Omental fat pad (tissue), 3 donors: ENCODE measurements at regions not wholly inside any gene's neighbourhood (a gene's known extent, or its start where the extent isn't known, plus 50 kb on each side); places are given as distances from the start of the nearest gene placed in this dataset.
"Not testable (repeated sequence)": the region's sequence is repeated elsewhere in the genome, so short reads cannot be mapped to it uniquely, and the experiment has no call there.

ENCODE experiments used
- ATAC-seq: fragments of 150-250 bp; one replicate; pipeline ENCODE4 v1.9.1; 2016; ENCODE audit warnings: mild to moderate bottlenecking, moderate library complexity; ENCODE audit not compliant: low FRiP score
- DNase-seq: peaks from one replicate; pipeline ENCODE4 v3.0.0-alpha.2; 2019; ENCODE audit warnings: low spot score
- TF ChIP-seq, protein P1 (sequence below), 3 donors: fragments of 450-650 bp; IDR thresholded peaks; one replicate each; pipeline ENCODE4 v1.5.1; 2016 to 2017; ENCODE audit warnings: antibody characterized with exemption in 3 of 3, mild to moderate bottlenecking in 3 of 3, moderate library complexity in 2 of 3

DNA sequence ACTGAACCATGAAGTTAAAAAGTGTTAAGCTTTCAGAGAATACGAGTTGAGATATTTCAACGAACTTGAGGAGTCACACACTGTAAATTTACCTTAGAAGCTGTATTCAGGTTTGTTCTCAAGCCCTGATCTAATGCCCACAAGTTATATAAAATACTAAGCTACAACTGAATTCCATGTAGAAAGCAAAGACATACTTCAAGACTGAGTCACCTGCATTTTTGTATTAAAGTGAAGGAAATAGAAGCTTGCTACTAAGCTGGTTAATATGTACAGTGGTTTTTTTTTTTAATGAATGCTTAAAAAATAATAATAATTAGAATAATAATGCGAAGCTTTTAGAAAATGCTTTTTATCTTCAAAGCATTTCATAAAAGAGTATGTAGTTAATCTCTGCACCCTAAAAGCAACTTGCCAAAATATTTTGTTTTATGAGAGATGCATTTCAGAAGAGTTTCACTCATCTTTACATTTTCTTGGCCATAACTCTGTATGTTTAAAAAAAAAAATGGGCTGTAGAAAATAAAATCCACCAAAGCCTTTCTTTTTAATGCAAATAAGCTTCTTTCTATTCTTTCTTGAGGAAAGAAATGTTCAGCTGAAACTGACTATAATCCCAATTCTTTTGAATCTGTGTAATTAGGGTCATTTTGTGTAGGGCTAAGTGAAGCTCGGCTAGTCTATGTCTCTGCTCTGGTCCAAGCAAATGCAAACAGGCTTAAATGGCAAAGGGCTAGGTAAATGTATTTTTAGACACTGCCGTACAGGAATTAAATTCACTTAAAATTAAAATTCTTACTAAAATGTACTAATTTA lies 1047.5 kb upstream of the FLRT2 start:
- TF ChIP-seq, protein P1, sequence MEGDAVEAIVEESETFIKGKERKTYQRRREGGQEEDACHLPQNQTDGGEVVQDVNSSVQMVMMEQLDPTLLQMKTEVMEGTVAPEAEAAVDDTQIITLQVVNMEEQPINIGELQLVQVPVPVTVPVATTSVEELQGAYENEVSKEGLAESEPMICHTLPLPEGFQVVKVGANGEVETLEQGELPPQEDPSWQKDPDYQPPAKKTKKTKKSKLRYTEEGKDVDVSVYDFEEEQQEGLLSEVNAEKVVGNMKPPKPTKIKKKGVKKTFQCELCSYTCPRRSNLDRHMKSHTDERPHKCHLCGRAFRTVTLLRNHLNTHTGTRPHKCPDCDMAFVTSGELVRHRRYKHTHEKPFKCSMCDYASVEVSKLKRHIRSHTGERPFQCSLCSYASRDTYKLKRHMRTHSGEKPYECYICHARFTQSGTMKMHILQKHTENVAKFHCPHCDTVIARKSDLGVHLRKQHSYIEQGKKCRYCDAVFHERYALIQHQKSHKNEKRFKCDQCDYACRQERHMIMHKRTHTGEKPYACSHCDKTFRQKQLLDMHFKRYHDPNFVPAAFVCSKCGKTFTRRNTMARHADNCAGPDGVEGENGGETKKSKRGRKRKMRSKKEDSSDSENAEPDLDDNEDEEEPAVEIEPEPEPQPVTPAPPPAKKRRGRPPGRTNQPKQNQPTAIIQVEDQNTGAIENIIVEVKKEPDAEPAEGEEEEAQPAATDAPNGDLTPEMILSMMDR (IDR thresholded peaks at IDR 0.05) = no peak
- DNase-seq (no peak), ATAC-seq (peak; percentile 70)

DNA sequence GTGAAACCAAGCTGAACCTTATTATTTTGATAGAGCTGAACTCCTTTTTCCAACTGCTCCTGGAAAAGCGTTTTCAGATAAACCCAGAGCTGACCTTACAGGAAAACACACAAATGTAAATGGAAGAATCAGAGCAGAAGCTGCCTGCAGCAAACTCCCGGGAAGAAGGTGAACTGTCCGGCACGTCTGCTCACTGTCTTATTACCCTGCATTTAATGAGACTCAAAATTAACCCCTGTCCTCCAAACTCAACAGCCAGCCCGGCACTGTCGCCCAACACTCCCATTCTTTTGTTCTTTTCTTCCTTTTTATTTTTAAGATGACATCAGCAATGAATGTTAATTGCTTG lies 1046.9 kb upstream of the FLRT2 start:
- ATAC-seq (no peak), DNase-seq (no peak)

DNA sequence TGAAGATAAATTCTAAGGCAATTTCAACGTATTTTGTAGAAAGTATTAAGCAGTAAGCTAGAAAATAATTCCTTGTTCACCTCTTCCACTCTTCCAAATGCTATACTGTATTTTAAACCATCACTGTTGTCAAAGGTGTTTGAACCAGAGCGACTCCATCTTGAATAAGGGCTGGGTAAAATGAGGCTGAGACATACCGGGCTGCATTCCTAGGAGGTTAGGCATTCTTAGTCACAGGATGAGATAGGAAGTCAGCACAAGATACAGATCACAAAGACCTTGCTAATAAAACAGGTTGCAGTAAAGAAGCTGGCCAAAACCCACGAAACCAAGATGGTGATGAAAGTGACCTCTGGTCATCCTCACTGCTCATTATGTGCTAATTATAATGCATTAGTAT lies 1045.7 kb upstream of the FLRT2 start:
- not testable (repeated sequence) for DNase-seq, ATAC-seq

More for the DNA sequence above, 1046.9 kb upstream of the FLRT2 start:
- TF ChIP-seq, protein P1 (IDR thresholded peaks at IDR 0.05) = no peak

DNA sequence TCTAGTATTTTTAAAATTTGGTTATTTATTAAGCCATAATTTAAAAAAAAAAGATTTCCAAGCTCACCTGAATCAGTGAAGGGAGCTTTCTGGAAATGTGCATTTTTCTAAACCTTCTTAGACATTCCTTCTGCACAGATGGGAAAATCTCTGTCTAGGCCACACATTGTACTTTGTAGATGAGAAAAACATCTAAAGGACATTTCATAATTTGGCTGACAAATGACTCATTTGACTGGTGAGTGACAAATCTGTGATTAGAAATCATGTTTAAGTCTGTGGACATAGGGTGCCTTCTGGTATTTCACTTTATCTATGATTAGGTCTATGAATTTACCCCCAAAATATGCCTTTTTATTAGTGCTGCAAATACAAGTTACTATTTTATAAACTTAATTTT lies 1044.9 kb upstream of the FLRT2 start:
- TF ChIP-seq, protein P1 (IDR thresholded peaks at IDR 0.05) = no peak
- DNase-seq (no peak), ATAC-seq (no peak)

DNA sequence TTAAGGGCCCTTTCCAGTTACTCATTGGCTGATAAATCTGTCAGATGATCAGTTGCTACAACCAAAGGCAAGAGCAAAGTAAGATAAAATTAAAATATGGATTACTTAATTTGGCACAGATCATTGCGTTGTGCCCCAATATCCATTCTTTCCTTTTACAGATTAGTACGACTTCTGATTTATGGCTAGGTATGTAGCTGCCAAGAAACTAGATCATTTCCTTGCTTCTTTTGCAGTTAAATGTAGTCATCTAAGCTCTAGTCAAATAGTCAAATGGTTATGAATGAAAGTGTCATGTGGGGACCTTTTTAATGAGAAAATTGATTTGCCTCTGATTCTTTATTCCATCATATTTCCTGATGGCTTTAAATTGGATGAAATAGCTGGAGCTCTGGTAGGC lies 1039.9 kb upstream of the FLRT2 start:
- TF ChIP-seq, protein P1 (IDR thresholded peaks at IDR 0.05) = no peak
- ATAC-seq = no peak

DNA sequence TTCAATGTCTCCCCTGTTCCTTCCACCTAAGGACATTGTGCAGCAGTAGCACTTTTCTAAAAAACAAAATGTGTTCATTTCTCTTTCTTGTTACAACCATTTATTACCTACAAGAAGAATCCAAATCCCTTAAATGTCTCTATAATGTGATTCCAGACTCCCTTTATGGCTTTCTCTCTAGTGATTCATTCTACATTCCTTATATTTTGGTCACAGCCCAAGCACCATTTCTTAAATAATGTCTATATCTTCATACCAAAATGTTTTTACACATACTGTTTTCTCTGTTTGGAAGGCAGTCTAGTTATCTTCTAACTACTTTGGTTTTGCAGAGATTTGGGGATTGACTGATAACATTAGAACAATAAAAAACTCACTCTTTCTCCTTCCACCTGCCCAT lies 1037.3 kb upstream of the FLRT2 start:
- no peak for ATAC-seq
- no peak for DNase-seq
- TF ChIP-seq, protein P1 (IDR thresholded peaks at IDR 0.05) = no peak

More for the DNA sequence above, 1039.9 kb upstream of the FLRT2 start:
- no peak for DNase-seq

DNA sequence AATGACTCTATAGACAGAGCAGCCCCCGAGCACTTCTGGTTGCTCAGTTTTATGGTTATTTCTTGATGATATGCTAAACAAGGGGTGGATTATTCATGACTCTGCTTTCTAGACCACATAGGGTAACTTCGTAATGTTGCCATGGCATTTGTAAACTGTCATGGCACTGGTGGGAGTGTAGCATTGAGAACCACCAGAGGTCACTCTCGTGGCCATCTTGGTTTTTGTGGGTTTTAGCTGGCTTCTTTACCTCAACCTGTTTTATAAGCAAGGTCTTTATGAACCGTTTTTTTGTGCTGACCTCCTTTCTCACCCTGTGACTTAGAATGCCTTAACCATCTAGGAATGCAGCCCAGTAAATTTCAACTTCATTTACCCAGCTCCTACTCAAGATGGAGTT lies 1036.2 kb upstream of the FLRT2 start:
- TF ChIP-seq, protein P1 (IDR thresholded peaks at IDR 0.05) = no peak
- DNase-seq (no peak), ATAC-seq (no peak)
